COR-L47 (cell line): ENCODE measurements at regions not wholly inside any gene's neighbourhood (a gene's known extent, or its start where the extent isn't known, plus 50 kb on each side); places are given as distances from the start of the nearest gene placed in this dataset.
"Not testable (repeated sequence)": the region's sequence is repeated elsewhere in the genome, so short reads cannot be mapped to it uniquely, and the experiment has no call there.

Experiments
- DNase-seq: peaks from one replicate; lab custom pipeline; 2025; lab: John Stamatoyannopoulos, UW

- DNase-seq = no peak
These were observed 362.2 kb upstream of the IRAK1BP1 start for GRCh38 chr6:78505178-78505577.

- no peak for DNase-seq
These were observed 356.3 kb upstream of the IRAK1BP1 start for GRCh38 chr6:78511009-78511408.

- no peak for DNase-seq
These were observed 353.5 kb upstream of the IRAK1BP1 start for GRCh38 chr6:78513856-78514255.

DNA sequence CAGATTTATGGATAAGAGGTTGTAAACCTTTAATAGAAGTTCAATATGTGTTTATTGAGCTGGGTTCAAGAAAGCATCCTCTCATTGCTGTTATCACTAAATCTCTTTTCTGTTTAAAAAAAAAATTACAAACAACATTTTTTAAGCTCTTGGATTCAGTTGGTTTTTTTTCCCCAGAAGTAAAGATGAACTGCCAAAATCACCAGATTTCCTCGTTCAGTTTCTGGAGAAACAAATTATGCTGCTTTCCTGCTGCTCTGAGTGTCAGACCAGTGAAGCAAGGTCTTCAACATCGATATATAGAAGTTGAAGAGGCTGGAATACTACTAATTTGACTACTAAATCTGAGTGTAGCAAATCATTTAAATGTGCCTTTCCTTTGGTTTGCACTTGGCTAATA lies 352.1 kb upstream of the IRAK1BP1 start:
- no peak for DNase-seq

GRCh38 chr6:78517399-78517798 lies 350.0 kb upstream of the IRAK1BP1 start:
- DNase-seq = no peak

- no peak for DNase-seq
These were observed 343.7 kb upstream of the IRAK1BP1 start for GRCh38 chr6:78523622-78524021.

- DNase-seq = no peak
These were observed 341.4 kb upstream of the IRAK1BP1 start for GRCh38 chr6:78525976-78526375.

DNA sequence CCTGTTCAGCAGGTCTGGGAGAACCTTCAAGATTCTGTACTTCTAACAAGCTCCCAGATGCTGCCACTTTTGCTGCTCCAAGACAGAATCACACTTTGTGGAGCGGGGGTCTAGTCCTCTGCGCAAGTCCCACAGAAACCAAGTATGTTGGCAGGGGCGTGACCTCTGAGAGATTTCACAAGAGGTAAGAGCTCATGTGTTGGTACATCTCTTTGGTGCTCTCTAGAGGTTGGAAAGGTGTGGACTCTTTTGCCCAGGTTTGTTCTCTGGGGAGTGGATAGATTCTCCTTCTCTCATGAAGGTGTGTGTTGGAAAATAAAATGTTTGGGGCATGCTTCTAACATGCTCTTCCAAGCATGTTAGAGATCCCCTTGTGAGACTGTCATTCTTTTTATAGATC lies 340.9 kb upstream of the IRAK1BP1 start:
- no peak for DNase-seq

- DNase-seq = no peak
These were observed 338.4 kb upstream of the IRAK1BP1 start for GRCh38 chr6:78528926-78529325.

GRCh38 chr6:78530208-78530607 lies 337.1 kb upstream of the IRAK1BP1 start:
- no peak for DNase-seq

- no peak for DNase-seq
These were observed 333.9 kb upstream of the IRAK1BP1 start for GRCh38 chr6:78533426-78533825.

DNA sequence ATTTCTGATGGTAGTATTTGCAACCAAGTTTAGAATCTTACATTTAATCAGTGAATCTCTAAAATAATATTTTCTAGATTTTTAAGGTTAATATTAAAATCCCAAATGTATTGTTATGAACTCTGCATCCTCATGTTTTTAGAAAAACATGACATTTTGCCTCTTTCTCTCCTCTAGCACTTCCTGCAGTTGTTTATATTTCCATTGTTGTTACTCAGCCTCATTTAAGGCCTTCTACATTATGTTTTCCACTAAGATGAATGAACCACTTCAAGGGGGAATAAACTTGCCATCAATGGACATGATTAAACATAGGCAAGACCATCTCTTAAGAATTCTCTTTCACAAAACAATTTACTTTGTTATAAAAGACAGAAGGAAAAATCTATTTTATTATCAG lies 333.5 kb upstream of the IRAK1BP1 start:
- no peak for DNase-seq

GRCh38 chr6:78538002-78538401 lies 329.3 kb upstream of the IRAK1BP1 start:
- no peak for DNase-seq

GRCh38 chr6:78547636-78548035 lies 319.7 kb upstream of the IRAK1BP1 start:
- DNase-seq = not testable (repeated sequence)

- no peak for DNase-seq
These were observed 316.0 kb upstream of the IRAK1BP1 start for GRCh38 chr6:78551361-78551760.

GRCh38 chr6:78552435-78552834 lies 314.9 kb upstream of the IRAK1BP1 start:
- DNase-seq = no peak

GRCh38 chr6:78554341-78554740 lies 313.0 kb upstream of the IRAK1BP1 start:
- no peak for DNase-seq

GRCh38 chr6:78559056-78559455 lies 308.3 kb upstream of the IRAK1BP1 start:
- DNase-seq = no peak

DNA sequence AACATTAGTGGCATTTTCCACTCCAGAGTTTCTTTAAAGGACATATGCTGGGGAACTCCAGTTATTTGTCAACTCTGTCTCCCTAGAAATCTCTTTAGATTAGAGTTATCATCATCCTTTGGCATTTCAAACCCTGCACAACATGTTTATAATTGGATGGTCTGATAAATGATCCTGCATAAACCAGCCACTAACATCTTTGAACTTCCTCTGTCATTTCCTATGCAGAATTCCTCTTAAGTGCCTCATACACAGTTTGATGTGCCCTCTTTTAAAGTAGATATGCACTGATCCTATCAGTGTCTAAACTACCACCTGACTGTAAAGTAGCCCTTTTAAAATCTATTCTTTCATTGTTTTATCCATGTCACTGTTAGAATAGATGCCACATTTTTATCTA lies 306.3 kb upstream of the IRAK1BP1 start:
- DNase-seq = no peak

GRCh38 chr6:78565997-78566396 lies 301.4 kb upstream of the IRAK1BP1 start:
- no peak for DNase-seq

DNA sequence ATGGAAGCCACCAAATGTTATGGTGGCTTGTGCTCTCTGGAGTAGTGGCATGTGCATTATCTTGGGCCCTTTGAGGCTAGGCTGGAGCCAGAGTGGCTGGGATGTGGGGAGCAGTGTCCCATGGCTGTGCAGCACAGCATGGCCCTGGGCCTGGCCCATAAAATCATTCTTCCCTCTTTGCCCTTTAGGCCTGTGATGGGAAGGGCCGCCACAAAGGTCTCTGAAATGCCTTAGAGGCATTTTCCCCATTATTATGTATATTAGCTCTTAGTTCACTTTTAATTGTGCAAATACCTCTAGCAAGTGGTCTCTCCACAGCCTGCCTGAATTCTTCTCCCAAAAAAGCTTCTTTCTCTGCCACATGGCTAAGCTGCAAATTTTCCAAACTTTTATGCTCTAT lies 297.3 kb upstream of the IRAK1BP1 start:
- no peak for DNase-seq

DNA sequence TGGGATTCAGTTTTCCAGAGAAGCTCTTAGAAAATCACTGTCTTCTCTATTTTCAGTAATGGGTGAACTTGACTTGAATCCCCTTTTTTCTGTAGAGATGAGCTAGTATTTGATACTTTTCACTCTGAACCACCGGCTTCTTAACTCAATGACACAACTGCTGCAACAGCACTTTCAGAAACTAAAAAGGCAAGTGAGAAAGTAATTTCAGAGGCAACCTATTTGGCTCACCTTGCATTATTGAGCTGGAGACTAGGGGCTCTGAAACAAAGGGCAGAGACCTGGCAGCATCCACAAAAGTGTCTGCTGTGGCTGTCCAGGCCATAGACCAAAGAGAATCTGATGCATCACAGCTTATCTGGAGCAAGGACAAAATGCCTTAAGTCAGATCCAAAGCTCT lies 289.8 kb upstream of the IRAK1BP1 start:
- no peak for DNase-seq

- DNase-seq = no peak
These were observed 288.9 kb upstream of the IRAK1BP1 start for GRCh38 chr6:78578430-78578829.

- DNase-seq = no peak
These were observed 286.4 kb upstream of the IRAK1BP1 start for GRCh38 chr6:78580923-78581322.

- no peak for DNase-seq
These were observed 284.3 kb upstream of the IRAK1BP1 start for GRCh38 chr6:78583079-78583478.
